Gastrocnemius medialis (tissue), 4 donors: ENCODE measurements at regions not wholly inside any gene's neighbourhood (a gene's known extent, or its start where the extent isn't known, plus 50 kb on each side); places are given as distances from the start of the nearest gene placed in this dataset.

ENCODE experiments used
- ATAC-seq, 2 donors: fragments of 150-250 bp; one replicate each; pipeline ENCODE4 v1.9.1; 2016
- DNase-seq, 2 donors: peaks; one replicate each; pipeline ENCODE4 v3.0.0-alpha.2; 2019
- H3K27ac ChIP-seq, 4 donors: fragments of 200-600 bp; sonication (generic); 1 replicate in 1 of 4; 2 replicates in 3 of 4; pipeline ENCODE4 v1.5.1; 2016 to 2018; ENCODE audit warnings: mild to moderate bottlenecking in 2 of 4, moderate library complexity in 1 of 4
- H3K27me3 ChIP-seq, 3 donors: fragments of 200-600 bp; sonication (generic) in 2 of 3; 1 replicate in 1 of 3; 2 replicates in 2 of 3; pipeline versions ENCODE4 v1.5.1 to v1.6.0; 2016 to 2019; ENCODE audit warnings: mild to moderate bottlenecking in 1 of 3, moderate library complexity in 1 of 3
- H3K36me3 ChIP-seq, 2 donors: fragments of 200-600 bp; sonication (generic) in 1 of 2; one replicate each; pipeline ENCODE4 v1.5.1; 2017 to 2018
- H3K4me1 ChIP-seq, 2 donors: fragments of 200-600 bp; sonication (generic) in 1 of 2; one replicate each; pipeline ENCODE4 v1.5.1; 2016 to 2017; ENCODE audit warnings: mild to moderate bottlenecking in 2 of 2
- H3K4me3 ChIP-seq, 4 donors: fragments of 200-600 bp; sonication (generic) in 3 of 4; 1 replicate in 1 of 4; 2 replicates in 3 of 4; pipeline ENCODE4 v1.5.1; 2016 to 2019; ENCODE audit warnings: mild to moderate bottlenecking in 2 of 4
- H3K9me3 ChIP-seq, 3 donors: fragments of 200-600 bp; sonication (generic) in 2 of 3; 1 replicate in 1 of 3; 2 replicates in 2 of 3; pipeline ENCODE4 v1.5.1; 2016 to 2019
- CTCF ChIP-seq, 5 experiments: fragments of 450-650 bp in 3 of 5; fragments of 200-600 bp in 2 of 5; sonication (generic) in 2 of 5; IDR thresholded peaks in 4 of 5; conservative IDR thresholded peaks in 1 of 5; 1 replicate in 4 of 5; 2 replicates in 1 of 5; pipeline ENCODE4 v1.5.1; 2016 to 2019; ENCODE audit warnings: antibody characterized with exemption in 5 of 5, mild to moderate bottlenecking in 3 of 5, moderate library complexity in 3 of 5
- POLR2A ChIP-seq, 2 donors: fragments of 450-650 bp; IDR thresholded peaks; one replicate each; pipeline ENCODE4 v1.6.1; 2017; ENCODE audit warnings: antibody characterized with exemption in 2 of 2, mild to moderate bottlenecking in 2 of 2, moderate library complexity in 2 of 2
- in situ Hi-C, 4 donors: fragments of 200-750 bp; cut with MboI; loops; one replicate each; pipeline versions ENCODE4 v1.15.0 to v1.8.0; 2017; ENCODE audit warnings: low sequenced_read_pairs in 4 of 4
- intact Hi-C: fragments of 100-400 bp; cut with DNase I; formaldehyde crosslinking; loops from one replicate; pipeline ENCODE4 v1.15.1; 2023; ENCODE audit warnings: low total_unique reads

- TF ChIP-seq POLR2A (IDR thresholded peaks at IDR 0.05) (no peak), CTCF (IDR thresholded peaks at IDR 0.05 in 4 of 5, conservative IDR thresholded peaks at IDR 0.05 in 1 of 5) (no peak)
- H3K4me1 ChIP-seq = no peaks in the 10 kb centered on the region
- intact Hi-C loops = no loop called here
- no peak for DNase-seq
- H3K27ac ChIP-seq = no peak overlapping the region
- ATAC-seq = no peak
- in situ Hi-C loops = no loop called here
- H3K36me3 ChIP-seq = no peaks in the 10 kb centered on the region
- no peak overlapping the region for H3K4me3 ChIP-seq
- no peaks in the 10 kb centered on the region for H3K27me3 ChIP-seq
- H3K9me3 ChIP-seq = no peaks in the 10 kb centered on the region
These were observed 64.2 kb upstream of the PRKAR2B start for GRCh38 chr7:106980358-106980685.

GRCh38 chr7:106982415-106982814 lies 62.1 kb upstream of the PRKAR2B start:
- no peak overlapping the region for H3K27ac ChIP-seq
- no peak overlapping the region for H3K4me3 ChIP-seq
- H3K9me3 ChIP-seq = no peaks in the 10 kb centered on the region
- in situ Hi-C loops = no loop called here
- no peaks in the 10 kb centered on the region for H3K27me3 ChIP-seq
- no peak for ATAC-seq
- H3K36me3 ChIP-seq = no peaks in the 10 kb centered on the region
- H3K4me1 ChIP-seq = no peaks in the 10 kb centered on the region
- intact Hi-C loops = no loop called here
- DNase-seq = no peak
- TF ChIP-seq POLR2A (IDR thresholded peaks at IDR 0.05) (no peak), CTCF (IDR thresholded peaks at IDR 0.05 in 4 of 5, conservative IDR thresholded peaks at IDR 0.05 in 1 of 5) (no peak)

GRCh38 chr7:106984034-106984433 lies 60.5 kb upstream of the PRKAR2B start:
- intact Hi-C loops = no loop called here
- Histone ChIP-seq H3K27me3 (no peaks in the 10 kb centered on the region), H3K36me3 (no peaks in the 10 kb centered on the region), H3K4me3 (no peak overlapping the region), H3K4me1 (no peaks in the 10 kb centered on the region), H3K27ac (no peak overlapping the region), H3K9me3 (no peaks in the 10 kb centered on the region)
- no peak for ATAC-seq
- no peak for DNase-seq
- TF ChIP-seq CTCF (IDR thresholded peaks at IDR 0.05 in 4 of 5, conservative IDR thresholded peaks at IDR 0.05 in 1 of 5) = no peak
- TF ChIP-seq POLR2A (IDR thresholded peaks at IDR 0.05) = no peak
- in situ Hi-C loops = no loop called here

GRCh38 chr7:106986450-106986977 lies 58.0 kb upstream of the PRKAR2B start:
- Histone ChIP-seq H3K27ac (no peak overlapping the region), H3K4me3 (no peak overlapping the region), H3K9me3 (no peaks in the 10 kb centered on the region), H3K36me3 (no peaks in the 10 kb centered on the region), H3K4me1 (no peaks in the 10 kb centered on the region), H3K27me3 (no peaks in the 10 kb centered on the region)
- intact Hi-C loops (no loop called here), in situ Hi-C loops (no loop called here)
- TF ChIP-seq CTCF (IDR thresholded peaks at IDR 0.05 in 4 of 5, conservative IDR thresholded peaks at IDR 0.05 in 1 of 5) = no peak
- no peak for TF ChIP-seq POLR2A (IDR thresholded peaks at IDR 0.05)
- DNase-seq (no peak), ATAC-seq (no peak)

GRCh38 chr7:106987777-106988176 lies 56.7 kb upstream of the PRKAR2B start:
- DNase-seq = no peak
- Histone ChIP-seq H3K36me3 (no peaks in the 10 kb centered on the region), H3K27me3 (no peaks in the 10 kb centered on the region), H3K4me3 (no peak overlapping the region), H3K4me1 (no peaks in the 10 kb centered on the region), H3K27ac (no peak overlapping the region), H3K9me3 (no peaks in the 10 kb centered on the region)
- intact Hi-C loops (no loop called here), in situ Hi-C loops (no loop called here)
- no peak for TF ChIP-seq CTCF (IDR thresholded peaks at IDR 0.05 in 4 of 5, conservative IDR thresholded peaks at IDR 0.05 in 1 of 5)
- TF ChIP-seq POLR2A (IDR thresholded peaks at IDR 0.05) = no peak
- ATAC-seq = no peak
